Stimulated activated CD4-positive, alpha-beta T cell treated with anti-CD3 and anti-CD28 coated beads, Interleukin-4, amount 100 ng/mL, for 1 hour (primary cell): ENCODE measurements at regions not wholly inside any gene's neighbourhood (a gene's known extent, or its start where the extent isn't known, plus 50 kb on each side); places are given as distances from the start of the nearest gene placed in this dataset.

ENCODE experiments used
- DNase-seq: peaks from one replicate; pipeline ENCODE4 v3.0.0-alpha.2; 2020

DNA sequence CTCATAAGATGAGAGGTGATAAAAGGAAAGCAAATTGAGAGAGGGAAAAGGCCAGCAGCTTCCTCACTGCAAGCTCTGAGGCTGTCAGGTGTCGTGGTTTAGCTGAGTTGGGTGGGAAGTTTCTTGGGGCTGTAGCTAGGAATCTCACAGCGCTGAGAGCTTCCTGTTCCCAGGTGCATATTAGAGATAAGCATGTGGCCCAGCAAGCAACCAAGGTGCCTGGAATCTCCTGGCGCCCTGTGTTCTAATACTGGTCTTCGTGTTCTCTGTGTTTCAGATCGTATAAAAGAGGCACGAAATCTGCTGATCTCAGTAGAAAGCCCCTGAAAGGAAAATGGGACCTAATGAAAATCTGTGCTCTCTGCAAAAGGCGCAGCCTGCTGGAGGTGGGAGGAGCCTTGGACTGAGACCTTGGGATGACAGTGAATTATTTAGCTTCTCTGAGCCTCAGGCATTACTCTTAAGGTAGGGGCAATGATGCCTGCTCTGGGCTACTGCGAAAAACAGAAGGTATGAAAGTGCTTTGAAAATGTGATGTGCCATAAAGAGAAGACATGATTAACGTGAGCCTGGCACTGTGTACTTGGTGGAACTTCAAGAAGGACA, 499.9 kb downstream of the TBL1XR1 start:
- no peak for DNase-seq

DNA sequence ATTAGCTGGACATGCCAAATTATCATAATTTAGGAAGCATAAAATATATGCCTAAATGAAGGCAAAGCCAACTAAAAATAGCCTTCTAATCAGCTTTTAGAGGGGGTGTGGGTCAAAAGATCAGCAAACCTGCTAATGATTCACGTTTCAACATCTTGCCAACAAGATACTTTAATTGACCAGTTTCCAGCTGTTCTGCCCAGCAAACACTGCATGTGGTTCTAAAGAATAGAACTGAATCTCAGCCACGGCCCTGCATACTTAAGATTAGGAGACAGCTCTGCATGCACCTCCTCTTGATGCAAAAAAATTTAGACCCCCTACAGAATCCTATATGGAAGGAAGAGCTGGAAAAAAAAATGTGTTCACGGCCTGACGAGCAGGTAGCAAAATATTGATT, 500.5 kb downstream of the TBL1XR1 start:
- no peak for DNase-seq

DNA sequence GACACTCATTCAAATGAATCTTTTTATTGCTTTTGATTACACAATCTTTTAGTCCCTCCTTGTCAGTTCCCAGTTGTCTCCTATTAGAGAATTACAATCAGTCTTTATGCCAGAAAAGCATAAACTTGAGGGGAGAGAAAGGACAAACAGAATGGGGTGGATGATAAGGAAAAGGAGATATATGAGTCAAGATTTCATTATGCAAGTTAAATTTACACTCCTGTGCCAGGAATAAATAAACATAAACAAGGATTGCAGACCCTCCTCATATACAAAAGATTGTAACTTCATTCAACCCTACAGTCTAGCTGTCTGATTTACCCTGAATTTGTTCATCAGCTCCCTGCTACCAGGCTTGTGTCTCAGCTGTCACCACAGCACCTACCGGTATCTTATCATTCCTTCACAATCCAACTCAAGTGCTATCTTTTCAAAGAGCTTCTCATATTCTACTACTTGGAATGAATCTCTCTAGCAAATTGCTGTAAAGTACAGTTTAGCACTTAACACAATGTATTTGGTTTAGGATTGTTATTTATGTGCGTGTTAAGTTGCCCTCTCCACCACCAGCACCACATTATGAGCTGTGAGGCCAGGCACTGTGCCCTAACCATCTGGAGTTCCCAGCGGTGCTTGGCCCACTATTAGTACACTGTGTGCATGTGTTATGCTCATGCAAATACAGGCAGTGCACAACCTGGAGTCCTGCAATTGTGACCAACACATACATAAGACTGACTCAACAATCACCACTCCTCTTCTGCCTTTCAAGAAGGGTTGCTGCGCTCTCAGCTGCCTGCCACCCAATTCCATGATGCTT, 504.1 kb downstream of the TBL1XR1 start:
- DNase-seq, result no peak

DNA sequence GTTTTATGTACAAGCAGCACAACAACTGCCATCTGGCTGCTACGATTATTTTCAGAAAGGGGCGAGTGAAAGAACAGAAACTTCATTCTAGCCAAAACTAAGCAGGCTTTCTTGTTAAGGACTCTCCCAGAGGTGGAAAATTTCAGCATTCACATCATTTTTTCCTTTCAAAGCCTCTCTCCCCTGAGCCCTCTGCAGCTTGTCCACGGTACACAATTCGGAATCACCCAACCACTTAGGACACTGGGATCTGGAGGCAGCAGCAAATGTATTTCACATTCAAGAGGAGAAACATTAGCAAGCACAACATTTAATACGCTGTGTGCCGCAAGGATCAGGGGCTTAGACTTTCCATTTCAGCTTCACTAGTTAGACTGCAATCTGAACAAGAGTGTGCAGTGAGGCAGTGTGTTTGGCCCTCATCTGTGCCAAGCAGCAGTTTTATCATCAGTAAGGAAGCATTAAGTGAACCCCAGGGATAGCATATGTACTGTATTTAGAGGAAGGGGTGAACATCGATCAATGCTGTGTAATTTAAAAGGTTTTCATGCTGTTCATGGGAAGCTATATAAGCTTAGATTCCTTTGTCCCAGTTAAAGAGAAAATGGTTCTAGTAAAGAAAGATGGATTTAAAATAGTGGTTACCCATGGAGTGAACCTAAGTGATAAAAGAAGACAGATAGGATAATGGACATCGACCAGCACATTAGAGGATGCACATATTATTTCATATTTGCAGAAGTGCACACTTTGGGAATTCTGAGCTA, 504.9 kb downstream of the TBL1XR1 start:
- DNase-seq, result no peak

DNA sequence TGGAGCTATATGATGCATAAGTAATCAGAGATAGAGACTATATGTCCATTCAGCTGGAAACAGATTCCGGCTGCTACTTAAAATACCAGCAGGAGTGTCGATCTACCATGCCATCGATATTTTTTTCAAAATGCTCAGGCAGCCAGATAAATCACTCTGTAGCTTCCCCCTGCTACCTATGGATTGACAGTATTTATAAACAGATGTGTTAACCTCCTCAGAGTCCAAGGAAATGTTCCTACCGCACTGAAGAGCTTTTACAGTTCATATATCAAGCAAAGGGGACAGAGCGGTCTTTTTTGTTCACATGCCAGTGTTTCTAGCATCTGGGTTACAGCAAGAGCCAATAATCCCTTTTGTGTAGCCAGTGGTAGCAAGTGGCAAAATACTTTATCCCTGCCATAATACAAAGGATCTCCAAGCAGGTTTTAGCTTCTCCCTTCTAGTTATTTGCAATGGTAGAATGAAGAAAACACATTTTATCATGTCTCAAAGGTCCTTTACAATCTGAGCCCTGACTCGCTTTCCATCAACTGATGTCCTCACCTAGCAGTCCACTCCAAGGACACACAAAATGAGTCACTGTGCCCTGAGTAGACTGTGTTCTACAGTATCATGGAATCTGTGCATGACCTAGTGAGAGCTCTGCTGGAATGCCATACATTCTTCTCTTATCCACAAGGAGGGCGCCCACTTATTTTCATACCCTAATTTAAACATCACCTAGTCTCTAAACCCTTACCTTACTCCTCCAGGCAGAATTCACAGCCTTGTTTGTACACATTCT, 507.0 kb downstream of the TBL1XR1 start:
- no peak for DNase-seq

DNA sequence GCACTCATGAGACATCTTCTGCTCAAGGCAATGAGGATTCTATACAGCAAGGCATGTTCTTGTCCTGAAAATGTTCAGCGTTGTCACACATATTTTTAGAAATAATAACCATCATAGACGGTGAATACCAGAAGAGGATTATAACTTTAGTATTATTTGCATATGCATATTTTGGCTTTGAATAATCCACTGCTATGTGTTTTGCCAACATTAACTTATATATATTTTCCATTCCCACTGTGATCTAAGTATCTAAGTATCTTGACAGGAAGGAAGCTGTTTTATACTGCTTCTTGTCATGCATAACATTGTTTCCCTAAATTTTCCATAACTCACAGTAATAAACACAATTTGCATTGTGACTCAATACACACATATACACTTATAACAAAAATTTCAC, 509.5 kb downstream of the TBL1XR1 start:
- no peak for DNase-seq

DNA sequence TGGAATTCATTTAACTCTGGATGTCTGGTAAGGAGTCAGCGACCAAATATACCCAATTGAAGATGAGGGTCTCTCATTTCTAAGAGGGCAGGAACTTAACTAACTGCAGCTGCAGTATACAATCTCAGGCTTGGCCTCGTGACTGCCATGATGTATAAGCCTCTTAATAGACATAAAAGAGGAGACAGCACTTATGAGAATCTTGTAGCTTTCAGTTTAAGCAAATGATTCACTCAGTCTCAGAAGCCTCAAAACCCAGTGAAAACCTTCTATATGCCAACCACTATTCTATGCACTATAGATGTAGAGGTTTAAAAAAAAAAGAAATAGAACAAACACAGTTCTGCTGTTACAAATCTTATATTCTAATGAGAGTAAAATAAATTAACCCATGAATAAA, 513.9 kb downstream of the TBL1XR1 start:
- DNase-seq, result no peak

DNA sequence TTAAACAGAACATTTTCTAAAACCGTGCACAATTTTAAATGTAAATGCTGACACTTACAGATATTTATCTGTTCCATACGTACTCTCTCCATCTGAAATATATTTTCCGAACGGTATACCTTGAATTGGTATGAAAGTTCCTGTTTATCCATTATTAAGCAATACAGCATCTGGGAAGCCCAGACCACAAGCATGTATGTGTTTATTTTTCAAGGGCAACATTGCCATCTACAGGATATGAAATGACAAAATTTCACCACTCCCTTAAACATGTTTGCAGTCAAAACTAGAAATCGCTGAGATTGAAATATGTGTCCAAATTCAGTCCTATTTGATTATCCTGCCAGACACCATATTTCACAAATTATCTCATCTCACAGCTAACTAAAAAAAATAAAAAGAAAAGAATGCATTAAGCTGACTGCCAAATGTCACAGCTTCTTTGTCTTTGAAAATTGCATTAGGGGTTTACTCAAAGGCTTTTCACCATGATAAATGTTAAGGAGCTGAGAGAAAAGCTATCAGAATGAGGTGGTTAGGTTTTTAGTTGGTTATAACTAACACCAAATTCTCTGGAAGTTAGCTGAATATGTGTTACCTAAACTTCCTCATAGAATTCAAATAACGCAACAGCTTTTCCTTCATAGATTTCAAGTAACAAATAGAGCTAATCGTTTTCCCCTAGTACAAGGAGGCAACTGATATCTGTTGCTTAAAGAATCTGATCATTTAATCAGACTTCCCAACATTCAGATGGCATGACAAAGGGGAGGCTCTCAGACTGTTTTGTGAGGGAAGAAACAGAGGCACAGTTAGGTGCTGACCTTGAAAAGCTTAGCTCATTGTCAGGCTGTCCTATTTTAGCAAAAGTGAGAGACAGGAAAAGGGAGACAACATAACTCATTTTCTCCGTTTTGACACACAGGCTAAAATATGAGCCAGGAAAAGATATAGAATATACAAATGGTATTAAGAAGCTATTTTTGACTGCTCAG, 533.1 kb downstream of the TBL1XR1 start:
- DNase-seq, result no peak

DNA sequence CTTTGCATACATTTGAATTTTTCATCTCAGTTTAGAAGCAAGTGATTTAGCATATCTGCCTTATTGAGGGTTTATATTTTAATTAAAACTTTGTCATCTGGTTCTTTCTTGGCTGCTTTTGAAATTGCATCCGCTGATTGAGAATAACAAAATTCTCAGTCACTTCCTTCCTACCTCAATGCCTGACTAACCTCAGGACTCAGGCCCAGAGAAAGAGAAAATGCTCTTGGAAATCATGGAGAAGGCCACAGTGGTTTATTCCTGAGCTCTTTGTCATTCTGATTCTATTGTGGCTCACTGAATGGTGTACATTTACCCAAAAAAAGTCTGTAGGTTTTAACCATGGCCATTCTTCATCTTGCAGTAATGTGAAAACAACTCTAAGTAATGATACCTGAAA, 533.9 kb downstream of the TBL1XR1 start:
- no peak for DNase-seq

DNA sequence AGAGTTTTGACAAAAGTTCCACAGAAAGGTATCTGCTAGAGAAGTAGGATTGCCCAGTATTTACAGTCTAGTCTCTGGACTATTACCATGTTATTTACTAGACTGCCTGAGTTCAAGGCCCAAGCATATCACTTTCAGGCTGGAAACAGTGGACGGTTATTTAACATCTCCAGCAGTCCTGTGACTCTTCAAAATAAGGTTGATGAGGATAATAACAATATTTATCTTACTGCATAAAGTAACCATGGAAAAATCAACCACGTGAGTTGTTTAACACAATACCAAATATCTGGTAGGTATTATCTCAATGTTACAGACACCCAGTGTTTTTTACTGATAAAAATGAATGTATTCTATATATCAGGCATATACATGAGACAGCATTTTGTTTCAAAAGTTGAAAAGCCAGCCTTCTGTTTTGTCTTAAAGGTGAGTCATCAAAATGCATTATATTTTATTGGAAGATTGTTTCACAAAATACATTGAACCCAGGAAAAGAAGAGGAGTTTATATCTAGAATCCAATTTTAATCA, 535.8 kb downstream of the TBL1XR1 start:
- DNase-seq, result no peak

DNA sequence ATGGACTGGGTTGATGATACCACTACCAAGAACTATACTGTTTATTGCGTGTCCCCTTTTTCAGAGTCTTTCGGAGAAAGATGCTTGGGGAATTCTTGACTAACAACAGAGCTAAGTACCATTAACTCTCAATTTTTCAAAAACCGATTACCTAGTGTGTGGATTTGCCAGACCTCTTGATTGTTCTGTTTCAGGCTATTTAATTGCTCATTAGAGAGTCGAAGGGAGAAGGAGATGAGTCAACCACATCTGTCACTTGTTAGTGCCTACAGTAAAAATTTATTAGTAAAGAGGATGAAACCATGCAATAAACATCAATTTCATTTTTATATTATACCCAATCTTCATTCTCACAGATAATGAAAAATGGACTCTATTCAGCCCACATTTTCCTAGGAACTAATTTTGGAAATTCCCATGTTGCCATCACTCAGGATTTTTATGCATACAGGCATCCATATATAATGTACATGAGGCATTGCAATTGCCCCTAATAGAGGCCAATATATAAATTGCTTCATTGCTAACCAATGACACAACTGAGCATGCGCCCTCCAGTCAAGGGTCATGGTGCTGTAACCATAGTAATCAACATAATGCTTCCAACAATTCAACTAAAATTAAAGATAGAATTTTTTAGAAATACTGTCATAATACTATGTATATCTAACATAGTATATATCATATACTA, 541.7 kb downstream of the TBL1XR1 start:
- no peak for DNase-seq

DNA sequence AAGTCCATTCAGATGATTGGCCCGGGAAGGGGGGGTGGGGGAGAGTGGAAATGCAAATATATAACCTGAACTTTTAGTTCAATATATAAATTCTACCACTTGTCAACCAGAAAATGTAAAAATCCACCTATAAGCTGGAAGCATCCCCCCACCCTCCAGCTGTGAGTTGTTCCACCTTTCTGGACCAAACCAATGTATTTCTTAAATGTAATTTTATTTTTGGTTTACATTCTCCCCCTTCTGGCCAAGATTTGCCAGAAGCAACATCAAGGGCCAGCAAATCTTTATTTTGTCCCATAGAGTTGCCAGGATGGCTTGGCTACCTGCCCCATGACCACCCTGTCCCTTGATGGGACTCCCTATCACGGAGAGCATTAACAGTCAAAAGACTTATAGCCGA, 545.7 kb downstream of the TBL1XR1 start:
- DNase-seq, result no peak

DNA sequence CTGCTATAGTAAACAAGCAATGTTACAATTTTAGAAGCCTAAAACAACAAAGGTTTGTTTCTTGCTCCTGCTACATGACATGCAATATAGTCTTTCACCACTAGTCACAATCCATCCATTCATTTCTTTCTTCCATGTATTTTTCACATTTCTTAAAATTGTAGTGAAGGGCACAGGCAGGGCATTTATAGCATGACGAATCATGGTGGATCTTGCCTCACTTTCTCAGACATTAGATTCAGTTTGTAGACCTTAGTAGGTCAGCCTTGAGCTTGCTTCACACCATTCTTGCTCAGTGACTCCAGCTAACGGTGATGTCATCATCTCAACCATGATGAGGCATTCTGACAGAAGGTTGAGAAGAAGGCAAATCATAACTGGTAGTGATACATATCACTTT, 546.8 kb downstream of the TBL1XR1 start:
- DNase-seq, result no peak

DNA sequence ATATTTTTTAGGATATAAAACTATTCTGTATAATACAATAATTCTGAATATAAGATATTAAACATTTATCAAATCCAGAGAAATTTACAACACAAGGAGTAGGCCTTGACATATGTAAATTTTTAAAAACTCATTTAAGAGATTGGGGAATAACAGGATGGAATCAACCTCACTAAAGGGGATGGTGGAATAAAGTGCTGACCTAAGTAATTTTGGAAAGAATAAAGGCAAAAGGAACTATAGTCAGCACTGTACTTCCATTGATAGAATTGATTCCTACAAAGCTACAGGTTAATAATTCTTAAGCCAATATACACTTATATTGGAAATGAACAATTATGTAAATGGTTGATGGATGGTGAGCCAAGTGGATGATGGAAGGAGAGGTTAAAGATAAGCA, 549.3 kb downstream of the TBL1XR1 start:
- DNase-seq, result no peak

DNA sequence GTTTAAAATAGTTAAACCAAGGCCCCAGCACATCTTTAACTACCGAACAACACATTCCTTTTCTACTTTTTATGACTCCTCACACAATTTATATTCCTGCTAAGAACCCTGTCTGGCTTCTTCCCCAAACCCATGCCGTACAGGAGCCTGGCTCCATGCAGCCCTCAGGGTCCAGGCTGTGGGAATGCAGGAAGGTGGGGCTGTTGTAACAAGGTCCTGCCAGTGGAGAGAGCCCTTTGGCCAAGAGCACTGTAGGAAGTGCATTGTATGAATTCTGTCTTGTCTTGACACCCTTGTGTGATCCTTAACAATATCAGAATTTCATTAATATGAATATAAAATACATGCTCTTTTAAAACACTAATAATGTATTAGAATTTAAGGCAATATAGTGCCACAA, 563.8 kb downstream of the TBL1XR1 start:
- DNase-seq, result no peak

DNA sequence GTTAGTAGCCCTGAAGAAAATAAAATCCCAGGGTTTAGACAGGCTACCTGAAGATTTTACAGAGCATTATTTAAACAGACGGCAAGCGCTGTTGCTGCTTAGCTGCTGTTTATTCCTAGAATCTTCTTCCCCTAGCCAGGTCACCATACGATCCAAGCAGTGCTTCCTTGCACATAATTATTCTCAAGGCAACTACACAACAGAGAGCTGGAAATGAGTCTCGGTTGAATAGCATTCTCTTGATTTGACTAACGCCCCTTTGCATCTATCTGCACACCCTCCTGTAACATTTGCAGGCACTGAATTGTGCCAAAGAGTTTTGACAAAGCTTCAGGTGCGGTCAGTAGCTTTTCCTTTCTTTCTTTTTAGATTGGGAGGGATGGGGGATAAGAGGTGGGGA, 564.4 kb downstream of the TBL1XR1 start:
- DNase-seq, result no peak

DNA sequence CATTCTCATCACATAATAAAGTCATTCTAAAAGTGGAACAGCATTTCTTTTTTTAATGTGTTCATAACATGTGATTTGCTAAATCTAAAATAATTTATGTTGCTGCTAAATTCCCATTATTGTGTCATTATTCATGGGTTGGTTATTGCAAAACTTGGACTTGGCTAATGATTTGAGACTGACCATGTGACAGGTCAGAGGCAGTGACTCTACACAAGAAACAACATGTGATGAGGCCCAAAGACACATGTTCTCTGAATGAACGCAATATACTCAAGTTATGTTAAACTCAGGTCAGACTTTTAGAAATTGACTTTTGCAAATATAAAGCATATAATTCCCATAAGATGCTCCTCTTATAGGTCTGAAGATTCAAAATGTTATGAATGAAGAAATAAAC, 566.1 kb downstream of the TBL1XR1 start:
- DNase-seq, result no peak

DNA sequence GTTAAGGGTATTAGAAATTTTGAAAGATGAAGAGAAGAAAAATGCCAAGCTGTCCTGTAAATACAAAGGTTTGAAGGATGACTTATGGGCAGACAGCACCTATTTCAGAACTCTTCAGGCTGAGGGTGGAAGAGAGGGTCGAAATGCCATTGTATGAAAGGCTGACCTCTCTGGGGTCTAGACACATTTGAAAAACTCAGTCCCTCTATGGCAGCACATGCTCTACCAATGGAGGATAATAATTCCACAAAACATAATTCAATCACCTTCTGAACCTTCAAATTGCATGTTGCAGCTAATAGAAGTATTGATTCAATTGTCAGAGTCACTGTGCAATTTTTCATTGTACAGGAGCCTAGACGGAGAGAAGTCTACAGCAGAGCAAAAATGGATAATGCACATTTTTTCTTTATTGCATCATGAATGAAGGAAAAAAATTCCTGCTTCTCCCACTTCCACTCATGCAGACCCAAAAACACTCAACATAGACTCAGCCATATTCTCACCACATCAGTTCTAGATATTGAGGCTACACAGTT, 569.1 kb downstream of the TBL1XR1 start:
- DNase-seq, result no peak

DNA sequence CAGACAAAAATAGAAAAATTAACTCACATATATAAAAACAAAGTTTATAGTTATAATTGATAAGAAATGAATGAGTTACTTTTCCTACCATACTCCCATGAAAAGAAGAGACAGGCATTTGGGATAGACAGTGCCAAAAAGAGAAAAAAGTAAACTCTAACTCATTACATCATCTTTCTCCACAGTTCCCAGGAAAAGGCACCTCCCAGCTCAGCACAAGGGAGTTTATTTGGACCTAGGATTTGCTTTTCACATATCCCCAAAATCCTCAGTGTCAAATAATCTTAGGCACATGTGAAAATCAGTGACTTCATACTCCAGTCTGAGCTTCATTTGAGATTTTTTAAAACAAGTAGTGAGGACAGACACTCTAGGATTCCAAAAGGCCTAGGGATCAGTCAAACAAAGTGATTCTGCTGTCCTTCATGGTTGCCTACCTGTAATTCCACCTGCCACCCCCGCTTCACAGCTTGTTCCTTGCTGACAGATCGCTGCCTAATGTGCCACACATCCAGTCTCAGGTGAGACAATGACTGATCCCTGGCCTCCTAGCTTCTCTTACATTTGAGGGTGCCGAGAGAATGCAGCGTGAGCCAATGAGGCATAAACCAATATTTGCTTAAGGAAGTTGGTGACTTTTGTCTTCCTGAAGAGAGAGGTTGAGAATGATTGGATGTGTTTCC, 573.7 kb downstream of the TBL1XR1 start:
- DNase-seq, result no peak

DNA sequence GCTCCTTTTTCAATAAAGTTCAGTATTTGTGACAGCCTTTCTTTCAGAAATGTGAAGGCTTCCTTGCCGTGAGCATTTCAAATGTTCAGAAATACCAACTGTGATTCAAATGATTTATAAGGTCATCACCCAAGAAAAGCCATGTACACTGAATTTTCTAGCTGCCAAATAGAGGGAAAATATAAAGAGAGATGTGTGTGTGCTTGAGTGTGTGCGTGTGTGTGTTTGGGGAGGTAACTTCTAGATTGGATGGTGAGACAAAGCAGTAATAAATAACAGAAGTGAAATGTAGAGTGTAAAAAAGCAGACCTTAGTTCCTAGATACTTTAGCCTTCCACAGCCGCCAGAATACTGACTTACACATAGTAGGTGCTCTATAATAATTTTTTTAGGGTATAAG, 577.4 kb downstream of the TBL1XR1 start:
- no peak for DNase-seq
